ENCODE measurements at regions not wholly inside any gene's neighbourhood (a gene's known extent, or its start where the extent isn't known, plus 50 kb on each side); places are given as distances from the start of the nearest gene placed in this dataset.

DNA sequence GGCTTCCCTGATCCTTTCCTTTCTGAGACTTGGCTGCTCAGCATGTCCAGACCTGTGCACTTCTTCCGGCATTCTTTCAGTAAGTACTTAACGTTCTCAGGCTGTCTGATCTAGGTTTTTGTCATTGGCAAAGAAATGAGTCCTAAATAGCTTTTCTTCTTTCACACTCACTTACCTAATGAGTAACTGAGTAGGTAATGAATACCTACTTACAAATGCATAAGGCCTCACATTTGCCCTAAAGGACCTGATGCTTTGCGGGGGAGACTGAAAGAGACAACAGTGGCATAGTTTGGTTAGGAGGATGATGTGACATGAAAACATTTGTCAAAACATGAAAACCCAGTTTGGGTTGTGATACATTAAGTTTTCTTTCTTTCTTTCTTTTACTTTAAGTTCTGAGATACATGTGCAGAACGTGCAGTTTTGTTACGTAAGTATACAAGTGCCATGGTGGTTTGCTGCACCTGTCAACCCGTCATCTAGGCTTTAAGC is 516.7 kb upstream of the CFAP20DC start:
- TF ChIP-seq, protein P1, sequence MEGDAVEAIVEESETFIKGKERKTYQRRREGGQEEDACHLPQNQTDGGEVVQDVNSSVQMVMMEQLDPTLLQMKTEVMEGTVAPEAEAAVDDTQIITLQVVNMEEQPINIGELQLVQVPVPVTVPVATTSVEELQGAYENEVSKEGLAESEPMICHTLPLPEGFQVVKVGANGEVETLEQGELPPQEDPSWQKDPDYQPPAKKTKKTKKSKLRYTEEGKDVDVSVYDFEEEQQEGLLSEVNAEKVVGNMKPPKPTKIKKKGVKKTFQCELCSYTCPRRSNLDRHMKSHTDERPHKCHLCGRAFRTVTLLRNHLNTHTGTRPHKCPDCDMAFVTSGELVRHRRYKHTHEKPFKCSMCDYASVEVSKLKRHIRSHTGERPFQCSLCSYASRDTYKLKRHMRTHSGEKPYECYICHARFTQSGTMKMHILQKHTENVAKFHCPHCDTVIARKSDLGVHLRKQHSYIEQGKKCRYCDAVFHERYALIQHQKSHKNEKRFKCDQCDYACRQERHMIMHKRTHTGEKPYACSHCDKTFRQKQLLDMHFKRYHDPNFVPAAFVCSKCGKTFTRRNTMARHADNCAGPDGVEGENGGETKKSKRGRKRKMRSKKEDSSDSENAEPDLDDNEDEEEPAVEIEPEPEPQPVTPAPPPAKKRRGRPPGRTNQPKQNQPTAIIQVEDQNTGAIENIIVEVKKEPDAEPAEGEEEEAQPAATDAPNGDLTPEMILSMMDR (IDR thresholded peaks at IDR 0.05; ENCODE audit: poor library complexity, severe bottlenecking), result no peak
- TF ChIP-seq RAD21 (conservative IDR thresholded peaks at IDR 0.05), result no peak
- no peak for TF ChIP-seq EP300 (conservative IDR thresholded peaks at IDR 0.05; ENCODE audit: poor library complexity, severe bottlenecking)
- TF ChIP-seq MXI1 (conservative IDR thresholded peaks at IDR 0.05; ENCODE audit: poor library complexity, severe bottlenecking), result no peak
- TF ChIP-seq POLR2AphosphoS5 (IDR thresholded peaks at IDR 0.05), result no peak

Measured in neural cell (in vitro differentiated cells).